ENCODE measurements at regions not wholly inside any gene's neighbourhood (a gene's known extent, or its start where the extent isn't known, plus 50 kb on each side); places are given as distances from the start of the nearest gene placed in this dataset.

DNA sequence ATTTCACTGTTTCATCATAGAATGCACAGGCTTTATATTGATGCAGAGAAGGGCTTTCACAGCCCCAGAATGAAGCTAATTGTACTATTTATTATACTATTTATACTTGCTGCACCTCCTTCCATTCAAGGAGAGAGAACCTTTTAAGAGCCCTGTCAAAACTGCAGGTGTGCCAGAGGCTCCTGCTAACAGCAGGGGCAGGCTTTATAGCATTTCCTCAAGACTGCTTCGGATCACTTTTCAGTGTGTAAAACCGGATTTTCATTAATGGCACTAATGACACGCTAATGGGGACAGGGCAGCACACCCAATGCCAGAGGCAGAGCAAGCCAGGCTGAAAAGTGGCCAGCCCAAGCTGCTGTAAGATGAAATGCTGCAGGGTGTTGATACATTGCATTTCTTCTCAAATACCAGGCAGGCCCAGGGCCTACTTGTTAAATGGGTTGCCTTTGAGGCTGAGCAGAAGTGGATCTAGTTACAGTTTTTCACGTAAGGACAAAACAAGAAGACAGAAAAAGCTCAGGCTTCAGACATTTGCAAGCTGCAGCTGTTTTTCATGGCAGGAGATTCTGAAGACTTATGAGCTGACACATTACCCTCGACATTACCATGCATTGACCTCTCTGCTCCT, 487.7 kb upstream of the BTBD3 start:
- TF ChIP-seq, protein P1, sequence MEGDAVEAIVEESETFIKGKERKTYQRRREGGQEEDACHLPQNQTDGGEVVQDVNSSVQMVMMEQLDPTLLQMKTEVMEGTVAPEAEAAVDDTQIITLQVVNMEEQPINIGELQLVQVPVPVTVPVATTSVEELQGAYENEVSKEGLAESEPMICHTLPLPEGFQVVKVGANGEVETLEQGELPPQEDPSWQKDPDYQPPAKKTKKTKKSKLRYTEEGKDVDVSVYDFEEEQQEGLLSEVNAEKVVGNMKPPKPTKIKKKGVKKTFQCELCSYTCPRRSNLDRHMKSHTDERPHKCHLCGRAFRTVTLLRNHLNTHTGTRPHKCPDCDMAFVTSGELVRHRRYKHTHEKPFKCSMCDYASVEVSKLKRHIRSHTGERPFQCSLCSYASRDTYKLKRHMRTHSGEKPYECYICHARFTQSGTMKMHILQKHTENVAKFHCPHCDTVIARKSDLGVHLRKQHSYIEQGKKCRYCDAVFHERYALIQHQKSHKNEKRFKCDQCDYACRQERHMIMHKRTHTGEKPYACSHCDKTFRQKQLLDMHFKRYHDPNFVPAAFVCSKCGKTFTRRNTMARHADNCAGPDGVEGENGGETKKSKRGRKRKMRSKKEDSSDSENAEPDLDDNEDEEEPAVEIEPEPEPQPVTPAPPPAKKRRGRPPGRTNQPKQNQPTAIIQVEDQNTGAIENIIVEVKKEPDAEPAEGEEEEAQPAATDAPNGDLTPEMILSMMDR (conservative IDR thresholded peaks at IDR 0.05; ENCODE audit: low read length): no peak
- no peak for TF ChIP-seq EZH2phosphoT487 (IDR thresholded peaks at IDR 0.05; ENCODE audit: borderline replicate concordance, low read depth, low read length)
